GM21360 (cell line): ENCODE measurements at regions not wholly inside any gene's neighbourhood (a gene's known extent, or its start where the extent isn't known, plus 50 kb on each side); places are given as distances from the start of the nearest gene placed in this dataset.
A peak's percentile ranks its signal among the peaks of the same experiment; 100 is the strongest.

ENCODE experiments used
- ATAC-seq: cut with Tn5 transposase; IDR thresholded peaks from one replicate; pipeline ENCODE4 v1.9.1; 2021; ENCODE audit warnings: mild to moderate bottlenecking, moderate library complexity; ENCODE audit not compliant: unreplicated experiment

- peak; percentile 43 for ATAC-seq
These were observed 81.7 kb upstream of the MSI2 start for GRCh38 chr17:57174591-57174990.

- no peak for ATAC-seq
These were observed 77.5 kb upstream of the MSI2 start for GRCh38 chr17:57178839-57179238.

DNA sequence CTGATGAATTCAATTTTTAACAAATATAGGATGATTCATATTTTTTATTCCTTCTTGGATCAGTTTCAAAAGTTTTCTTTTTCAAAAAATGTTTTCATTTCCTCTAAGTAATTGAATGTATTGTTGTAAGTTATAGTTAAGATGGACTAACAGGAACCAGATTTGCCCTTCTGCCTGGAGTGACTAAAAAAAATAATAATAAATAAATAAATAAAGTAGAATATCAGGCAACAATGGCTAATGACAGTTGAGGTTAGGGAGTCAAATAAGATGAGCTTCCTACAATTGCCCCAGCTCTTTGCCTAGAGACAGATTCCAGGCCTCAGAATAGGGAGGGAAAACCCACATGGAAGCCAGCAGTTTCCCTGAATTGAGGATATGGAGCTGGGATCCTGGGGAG lies 73.7 kb upstream of the MSI2 start:
- ATAC-seq = no peak

GRCh38 chr17:57186226-57187019 lies 69.9 kb upstream of the MSI2 start:
- no peak for ATAC-seq

GRCh38 chr17:57187391-57187790 lies 68.9 kb upstream of the MSI2 start:
- no peak for ATAC-seq

DNA sequence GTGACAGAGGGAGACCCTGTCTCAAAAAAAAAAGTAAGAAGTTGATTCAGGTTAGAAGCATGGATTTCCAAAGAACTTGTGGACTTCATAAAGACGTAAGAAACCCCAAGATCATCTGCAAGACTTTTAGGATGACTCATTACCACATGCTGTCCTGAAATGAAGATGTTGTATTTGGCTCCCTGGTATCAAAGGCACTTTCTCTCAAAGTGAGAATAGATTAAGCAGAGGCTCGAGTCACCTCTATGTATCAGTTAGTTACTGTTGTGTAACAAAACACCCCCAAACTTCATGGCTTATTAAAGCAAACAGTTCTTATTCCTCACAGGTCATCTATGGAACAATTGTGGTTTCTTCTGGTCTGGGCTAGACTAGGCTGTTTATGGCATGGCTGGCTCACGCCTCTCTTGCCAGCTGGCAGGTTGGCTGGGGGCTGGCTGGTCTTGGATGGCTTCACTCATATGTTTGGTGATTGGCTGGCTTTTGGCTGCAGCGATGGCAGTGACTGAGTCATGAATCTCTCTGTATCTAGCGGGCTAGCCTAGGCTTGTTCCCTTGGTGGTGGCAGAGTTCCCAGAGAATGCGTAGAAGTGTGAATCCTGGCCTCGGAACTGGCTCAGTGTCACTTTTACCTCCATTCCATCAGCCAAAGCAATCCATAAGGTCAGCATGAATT lies 60.4 kb upstream of the MSI2 start:
- ATAC-seq = no peak

GRCh38 chr17:57197466-57198071 lies 58.8 kb upstream of the MSI2 start:
- no peak for ATAC-seq

DNA sequence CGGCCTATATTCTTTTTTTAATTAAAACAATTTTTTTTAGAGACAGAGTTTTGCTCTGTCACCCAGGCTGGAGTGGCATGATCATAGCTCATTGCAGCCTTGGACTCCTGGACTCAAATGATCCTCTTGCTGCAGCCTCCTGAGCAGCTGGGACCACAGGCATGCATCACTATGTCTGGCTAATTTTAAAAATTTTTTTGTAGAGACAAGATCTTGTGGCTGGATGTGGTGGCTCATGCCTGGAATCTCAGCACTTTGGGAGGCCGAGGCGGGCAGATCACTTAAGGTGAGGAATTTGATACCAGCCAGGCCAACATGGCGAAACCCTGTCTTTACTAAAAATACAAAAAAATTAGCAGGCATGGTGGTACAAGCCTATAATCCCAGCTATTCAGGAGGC lies 54.8 kb upstream of the MSI2 start:
- ATAC-seq = no peak

GRCh38 chr17:57203040-57203439 lies 53.3 kb upstream of the MSI2 start:
- ATAC-seq = no peak
